ENCODE measurements at regions not wholly inside any gene's neighbourhood (a gene's known extent, or its start where the extent isn't known, plus 50 kb on each side); places are given as distances from the start of the nearest gene placed in this dataset.
A peak's percentile ranks its signal among the peaks of the same experiment; 100 is the strongest.

GRCh38 chr5:174414315-174414710 lies 310.1 kb upstream of the MSX2 start:
- DNase-seq, result no peak

GRCh38 chr5:174418809-174419539 lies 305.4 kb upstream of the MSX2 start:
- DNase-seq, result peak; percentile 40

GRCh38 chr5:174419540-174420132 lies 304.7 kb upstream of the MSX2 start:
- DNase-seq, result peak; percentile 89

GRCh38 chr5:174420651-174421407 lies 303.6 kb upstream of the MSX2 start:
- DNase-seq, result no peak

- no peak for DNase-seq
These were observed 303.0 kb upstream of the MSX2 start for GRCh38 chr5:174421408-174421805.

- no peak for DNase-seq
These were observed 300.8 kb upstream of the MSX2 start for GRCh38 chr5:174423558-174423957.

GRCh38 chr5:174424219-174425053 lies 299.9 kb upstream of the MSX2 start:
- no peak for DNase-seq

- no peak for DNase-seq
These were observed 299.0 kb upstream of the MSX2 start for GRCh38 chr5:174425271-174425963.

- no peak for DNase-seq
These were observed 298.5 kb upstream of the MSX2 start for GRCh38 chr5:174425964-174426290.

- DNase-seq, result no peak
These were observed 298.0 kb upstream of the MSX2 start for GRCh38 chr5:174426388-174426787.

- DNase-seq, result no peak
These were observed 297.5 kb upstream of the MSX2 start for GRCh38 chr5:174426851-174427250.

- DNase-seq, result no peak
These were observed 297.1 kb upstream of the MSX2 start for GRCh38 chr5:174427304-174427703.

- DNase-seq, result no peak
These were observed 295.5 kb upstream of the MSX2 start for GRCh38 chr5:174428895-174429294.

GRCh38 chr5:174430940-174431339 lies 293.4 kb upstream of the MSX2 start:
- DNase-seq, result no peak

GRCh38 chr5:174431504-174431903 lies 292.9 kb upstream of the MSX2 start:
- no peak for DNase-seq

GRCh38 chr5:174433098-174433497 lies 291.3 kb upstream of the MSX2 start:
- DNase-seq, result no peak

- no peak for DNase-seq
These were observed 287.6 kb upstream of the MSX2 start for GRCh38 chr5:174436750-174437149.

- no peak for DNase-seq
These were observed 279.7 kb upstream of the MSX2 start for GRCh38 chr5:174444479-174445188.

- DNase-seq, result no peak
These were observed 277.9 kb upstream of the MSX2 start for GRCh38 chr5:174446446-174446845.

GRCh38 chr5:174446988-174447387 lies 277.4 kb upstream of the MSX2 start:
- no peak for DNase-seq

- no peak for DNase-seq
These were observed 276.3 kb upstream of the MSX2 start for GRCh38 chr5:174448041-174448440.

GRCh38 chr5:174448662-174449061 lies 275.7 kb upstream of the MSX2 start:
- DNase-seq, result no peak

All from DMS53 (cell line).